ENCODE measurements at regions not wholly inside any gene's neighbourhood (a gene's known extent, or its start where the extent isn't known, plus 50 kb on each side); places are given as distances from the start of the nearest gene placed in this dataset.

GRCh38 chr6:133754298-133754697 lies 134.6 kb upstream of the TCF21 start:
- DNase-seq (ENCODE audit: low read depth, low spot score) = no peak

- DNase-seq (ENCODE audit: low read depth, low spot score) = no peak
These were observed 132.7 kb upstream of the TCF21 start for GRCh38 chr6:133756078-133756695.

GRCh38 chr6:133757335-133757734 lies 131.6 kb upstream of the TCF21 start:
- no peak for DNase-seq (ENCODE audit: low read depth, low spot score)

- DNase-seq (ENCODE audit: low read depth, low spot score) = no peak
These were observed 130.0 kb upstream of the TCF21 start for GRCh38 chr6:133758815-133759335.

GRCh38 chr6:133759524-133759923 lies 129.4 kb upstream of the TCF21 start:
- no peak for DNase-seq (ENCODE audit: low read depth, low spot score)

- DNase-seq (ENCODE audit: low read depth, low spot score) = no peak
These were observed 127.2 kb upstream of the TCF21 start for GRCh38 chr6:133761706-133762105.

GRCh38 chr6:133764008-133764753 lies 124.7 kb upstream of the TCF21 start:
- DNase-seq (ENCODE audit: low read depth, low spot score) = peak; percentile 58

GRCh38 chr6:133764754-133765208 lies 124.1 kb upstream of the TCF21 start:
- no peak for DNase-seq (ENCODE audit: low read depth, low spot score)

GRCh38 chr6:133767357-133767970 lies 121.4 kb upstream of the TCF21 start:
- DNase-seq (ENCODE audit: low read depth, low spot score) = no peak

- peak; percentile 53 for DNase-seq (ENCODE audit: low read depth, low spot score)
These were observed 120.1 kb upstream of the TCF21 start for GRCh38 chr6:133768656-133769295.

- peak; percentile 34 for DNase-seq (ENCODE audit: low read depth, low spot score)
These were observed 119.5 kb upstream of the TCF21 start for GRCh38 chr6:133769463-133769862.

GRCh38 chr6:133772567-133772966 lies 116.3 kb upstream of the TCF21 start:
- no peak for DNase-seq (ENCODE audit: low read depth, low spot score)

- DNase-seq (ENCODE audit: low read depth, low spot score) = no peak
These were observed 115.1 kb upstream of the TCF21 start for GRCh38 chr6:133773776-133774175.

GRCh38 chr6:133774356-133774755 lies 114.6 kb upstream of the TCF21 start:
- no peak for DNase-seq (ENCODE audit: low read depth, low spot score)

- DNase-seq (ENCODE audit: low read depth, low spot score) = peak; percentile 62
These were observed 110.3 kb upstream of the TCF21 start for GRCh38 chr6:133778414-133779130.

GRCh38 chr6:133779916-133780695 lies 108.8 kb upstream of the TCF21 start:
- DNase-seq (ENCODE audit: low read depth, low spot score) = no peak

- no peak for DNase-seq (ENCODE audit: low read depth, low spot score)
These were observed 102.9 kb upstream of the TCF21 start for GRCh38 chr6:133786016-133786415.

GRCh38 chr6:133787122-133787521 lies 101.8 kb upstream of the TCF21 start:
- no peak for DNase-seq (ENCODE audit: low read depth, low spot score)

- DNase-seq (ENCODE audit: low read depth, low spot score) = peak; percentile 35
These were observed 100.9 kb upstream of the TCF21 start for GRCh38 chr6:133787859-133788505.

GRCh38 chr6:133788556-133788955 lies 100.4 kb upstream of the TCF21 start:
- DNase-seq (ENCODE audit: low read depth, low spot score) = no peak
